ENCODE measurements at regions not wholly inside any gene's neighbourhood (a gene's known extent, or its start where the extent isn't known, plus 50 kb on each side); places are given as distances from the start of the nearest gene placed in this dataset.

GRCh38 chr15:63434576-63435186 is 53.0 kb upstream of the CA12 start:
- TF ChIP-seq SP1 (IDR thresholded peaks at IDR 0.05) (no peak), FOXM1 (IDR thresholded peaks at IDR 0.05; ENCODE audit: borderline replicate concordance) (no peak), ELF4 (IDR thresholded peaks at IDR 0.05) (no peak), SUZ12 (IDR thresholded peaks at IDR 0.05) (no peak)

Data from HEK293T (cell line).